22Rv1 (cell line): ENCODE measurements at regions not wholly inside any gene's neighbourhood (a gene's known extent, or its start where the extent isn't known, plus 50 kb on each side); places are given as distances from the start of the nearest gene placed in this dataset.

ENCODE experiments used
- H3K27ac ChIP-seq: fragments of 450-650 bp; 2 replicates; pipeline ENCODE4 v1.5.1; 2017
- ZFX ChIP-seq: fragments of 450-650 bp; IDR thresholded peaks from 2 replicates; pipeline ENCODE4 v1.6.1; 2017; ENCODE audit warnings: antibody characterized with exemption, borderline replicate concordance
- TF ChIP-seq, protein P1 (sequence below): fragments of 450-650 bp; IDR thresholded peaks from 2 replicates; pipeline ENCODE4 v1.5.1; 2017; ENCODE audit warnings: mild to moderate bottlenecking

GRCh38 chr11:97259434-97259833, 869.6 kb downstream of the JRKL start:
- H3K27ac ChIP-seq = no peak overlapping the region
- TF ChIP-seq, protein P1, sequence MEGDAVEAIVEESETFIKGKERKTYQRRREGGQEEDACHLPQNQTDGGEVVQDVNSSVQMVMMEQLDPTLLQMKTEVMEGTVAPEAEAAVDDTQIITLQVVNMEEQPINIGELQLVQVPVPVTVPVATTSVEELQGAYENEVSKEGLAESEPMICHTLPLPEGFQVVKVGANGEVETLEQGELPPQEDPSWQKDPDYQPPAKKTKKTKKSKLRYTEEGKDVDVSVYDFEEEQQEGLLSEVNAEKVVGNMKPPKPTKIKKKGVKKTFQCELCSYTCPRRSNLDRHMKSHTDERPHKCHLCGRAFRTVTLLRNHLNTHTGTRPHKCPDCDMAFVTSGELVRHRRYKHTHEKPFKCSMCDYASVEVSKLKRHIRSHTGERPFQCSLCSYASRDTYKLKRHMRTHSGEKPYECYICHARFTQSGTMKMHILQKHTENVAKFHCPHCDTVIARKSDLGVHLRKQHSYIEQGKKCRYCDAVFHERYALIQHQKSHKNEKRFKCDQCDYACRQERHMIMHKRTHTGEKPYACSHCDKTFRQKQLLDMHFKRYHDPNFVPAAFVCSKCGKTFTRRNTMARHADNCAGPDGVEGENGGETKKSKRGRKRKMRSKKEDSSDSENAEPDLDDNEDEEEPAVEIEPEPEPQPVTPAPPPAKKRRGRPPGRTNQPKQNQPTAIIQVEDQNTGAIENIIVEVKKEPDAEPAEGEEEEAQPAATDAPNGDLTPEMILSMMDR = no peak
- TF ChIP-seq ZFX = no peak

- H3K27ac ChIP-seq = no peak overlapping the region
- no peak for TF ChIP-seq ZFX
- TF ChIP-seq, protein P1 = no peak
Observed at GRCh38 chr11:97259884-97260283, 870.1 kb downstream of the JRKL start.

GRCh38 chr11:97263183-97263858, 873.5 kb downstream of the JRKL start:
- H3K27ac ChIP-seq = no peak overlapping the region
- TF ChIP-seq ZFX = no peak
- TF ChIP-seq, protein P1 = no peak

- H3K27ac ChIP-seq = no peak overlapping the region
- TF ChIP-seq, protein P1 = peak; percentile 48
- no peak for TF ChIP-seq ZFX
Observed at GRCh38 chr11:97269527-97269926, 879.7 kb downstream of the JRKL start.

GRCh38 chr11:97279341-97279740, 889.5 kb downstream of the JRKL start:
- TF ChIP-seq, protein P1 = no peak
- no peak for TF ChIP-seq ZFX
- no peak overlapping the region for H3K27ac ChIP-seq

DNA sequence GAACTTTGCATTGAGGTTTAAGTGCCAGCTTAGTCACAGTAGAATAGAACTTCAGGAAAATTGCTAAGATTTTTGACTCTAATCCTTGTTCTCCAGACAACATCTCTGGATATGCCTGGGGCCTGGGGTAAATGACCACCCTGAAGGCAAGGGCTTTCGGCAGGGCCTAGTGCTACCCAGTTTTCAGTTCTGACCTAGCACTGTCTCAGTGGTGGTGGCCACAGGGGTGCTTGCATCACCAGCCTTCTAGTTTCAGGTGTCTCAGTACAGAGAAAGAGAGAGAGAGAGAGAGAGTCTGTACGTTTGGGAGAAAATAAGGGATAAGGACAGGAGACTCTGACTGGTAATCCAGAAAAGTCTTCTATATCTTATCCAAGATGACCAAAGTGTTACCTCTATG, 890.5 kb downstream of the JRKL start:
- H3K27ac ChIP-seq = no peak overlapping the region
- TF ChIP-seq, protein P1 = no peak
- TF ChIP-seq ZFX = no peak

GRCh38 chr11:97289823-97290222, 900.0 kb downstream of the JRKL start:
- no peak overlapping the region for H3K27ac ChIP-seq
- TF ChIP-seq, protein P1 = no peak
- no peak for TF ChIP-seq ZFX
